Transverse colon (tissue), 4 donors: ENCODE measurements at regions not wholly inside any gene's neighbourhood (a gene's known extent, or its start where the extent isn't known, plus 50 kb on each side); places are given as distances from the start of the nearest gene placed in this dataset.

Experiments
- CTCF ChIP-seq, 5 experiments: fragments of 200-600 bp in 3 of 5; fragments of 450-650 bp in 2 of 5; sonication (generic) in 3 of 5; IDR thresholded peaks; 1 replicate in 2 of 5; 2 replicates in 3 of 5; pipeline ENCODE4 v1.5.1; 2016 to 2017; ENCODE audit warnings: antibody characterized with exemption in 5 of 5, inconsistent platforms in 3 of 5, mild to moderate bottlenecking in 2 of 5, moderate library complexity in 1 of 5
- EP300 ChIP-seq: sonication (generic); formaldehyde crosslinking; IDR thresholded peaks from one replicate; pipeline ENCODE4 v1.6.1; 2017; ENCODE audit warnings: antibody characterized with exemption, low read depth
- POLR2AphosphoS5 ChIP-seq, 3 donors: sonication (generic); formaldehyde crosslinking; IDR thresholded peaks; one replicate each; pipeline ENCODE4 v1.6.1; 2016; ENCODE audit warnings: antibody characterized with exemption in 3 of 3

DNA sequence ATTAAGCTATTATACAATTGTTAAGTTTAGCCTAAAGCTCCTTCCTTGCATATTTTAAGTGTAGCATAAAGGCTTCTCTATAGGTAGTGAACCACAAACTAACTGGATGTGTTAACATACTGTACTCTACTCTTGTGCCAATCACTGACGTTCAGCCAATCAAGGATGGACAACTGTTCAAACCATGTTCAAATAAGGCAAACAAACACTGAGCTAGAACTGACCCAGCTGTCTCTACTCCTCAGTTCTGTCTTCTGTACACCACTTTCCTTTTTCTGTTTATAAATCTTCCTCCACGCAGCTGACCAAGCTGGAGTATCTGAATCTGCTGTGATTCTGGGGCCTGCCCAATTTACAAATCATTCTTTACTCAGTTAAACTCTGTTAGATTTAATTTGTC is 188.7 kb upstream of the MBL2 start:
- TF ChIP-seq CTCF (IDR thresholded peaks at IDR 0.05), result no peak
- TF ChIP-seq POLR2AphosphoS5 (IDR thresholded peaks at IDR 0.05), result no peak
- TF ChIP-seq EP300, result no peak
